Prostate gland (tissue), 2 donors: ENCODE measurements at regions not wholly inside any gene's neighbourhood (a gene's known extent, or its start where the extent isn't known, plus 50 kb on each side); places are given as distances from the start of the nearest gene placed in this dataset.

Experiments used
- POLR2AphosphoS5 ChIP-seq: sonication (generic); formaldehyde crosslinking; IDR thresholded peaks from one replicate; pipeline ENCODE4 v1.6.1; 2017; ENCODE audit warnings: antibody characterized with exemption
- TF ChIP-seq, protein P1 (sequence below), 4 experiments: fragments of 200-600 bp in 2 of 4; fragments of 450-650 bp in 2 of 4; sonication (generic) in 2 of 4; IDR thresholded peaks; 1 replicate in 3 of 4; 2 replicates in 1 of 4; pipeline ENCODE4 v1.5.1; 2016 to 2019; ENCODE audit warnings: antibody characterized with exemption in 4 of 4, mild to moderate bottlenecking in 2 of 4, moderate library complexity in 2 of 4

DNA sequence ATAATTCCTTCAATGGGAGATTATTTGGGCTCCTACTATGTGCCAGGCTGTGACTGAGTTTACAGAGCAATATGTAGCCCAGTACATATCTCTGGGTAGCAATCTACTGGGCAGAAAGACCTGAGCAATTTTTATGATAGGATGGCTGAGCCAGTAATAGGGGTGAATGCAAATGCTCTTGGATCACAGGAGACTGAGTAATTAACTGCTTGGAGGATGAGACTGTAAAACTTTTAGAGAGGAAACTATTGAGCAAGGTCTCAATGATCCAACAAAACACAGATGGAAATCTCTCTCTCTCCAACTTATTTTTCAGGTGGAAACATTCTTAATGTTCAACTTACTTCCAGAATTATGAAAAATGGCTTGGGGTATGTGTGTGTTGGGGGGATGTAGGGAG, 402.2 kb downstream of the AEBP2 start:
- TF ChIP-seq, protein P1, sequence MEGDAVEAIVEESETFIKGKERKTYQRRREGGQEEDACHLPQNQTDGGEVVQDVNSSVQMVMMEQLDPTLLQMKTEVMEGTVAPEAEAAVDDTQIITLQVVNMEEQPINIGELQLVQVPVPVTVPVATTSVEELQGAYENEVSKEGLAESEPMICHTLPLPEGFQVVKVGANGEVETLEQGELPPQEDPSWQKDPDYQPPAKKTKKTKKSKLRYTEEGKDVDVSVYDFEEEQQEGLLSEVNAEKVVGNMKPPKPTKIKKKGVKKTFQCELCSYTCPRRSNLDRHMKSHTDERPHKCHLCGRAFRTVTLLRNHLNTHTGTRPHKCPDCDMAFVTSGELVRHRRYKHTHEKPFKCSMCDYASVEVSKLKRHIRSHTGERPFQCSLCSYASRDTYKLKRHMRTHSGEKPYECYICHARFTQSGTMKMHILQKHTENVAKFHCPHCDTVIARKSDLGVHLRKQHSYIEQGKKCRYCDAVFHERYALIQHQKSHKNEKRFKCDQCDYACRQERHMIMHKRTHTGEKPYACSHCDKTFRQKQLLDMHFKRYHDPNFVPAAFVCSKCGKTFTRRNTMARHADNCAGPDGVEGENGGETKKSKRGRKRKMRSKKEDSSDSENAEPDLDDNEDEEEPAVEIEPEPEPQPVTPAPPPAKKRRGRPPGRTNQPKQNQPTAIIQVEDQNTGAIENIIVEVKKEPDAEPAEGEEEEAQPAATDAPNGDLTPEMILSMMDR (IDR thresholded peaks at IDR 0.05): no peak
- TF ChIP-seq POLR2AphosphoS5: no peak
